Muscle layer of duodenum (tissue), 2 donors: ENCODE measurements at regions not wholly inside any gene's neighbourhood (a gene's known extent, or its start where the extent isn't known, plus 50 kb on each side); places are given as distances from the start of the nearest gene placed in this dataset.

ENCODE experiments used
- H3K27ac ChIP-seq: one replicate; pipeline ENCODE4 v1.7.0; 2013; ENCODE audit warnings: mild to moderate bottlenecking, low read length
- H3K27me3 ChIP-seq: one replicate; pipeline ENCODE4 v1.7.0; 2013; ENCODE audit warnings: low read depth, mild to moderate bottlenecking, control low read depth, low read length
- H3K36me3 ChIP-seq, 2 donors: one replicate each; pipeline ENCODE4 v1.7.0; 2013; ENCODE audit warnings: low read length in 2 of 2, control low read depth in 1 of 2, mild to moderate bottlenecking in 1 of 2; ENCODE audit not compliant: insufficient read depth in 2 of 2, control insufficient read depth in 1 of 2
- H3K4me1 ChIP-seq, 2 donors: one replicate each; pipeline ENCODE4 v1.7.0; 2013; ENCODE audit warnings: low read length in 2 of 2, mild to moderate bottlenecking in 2 of 2, control low read depth in 1 of 2, moderate library complexity in 1 of 2; ENCODE audit not compliant: insufficient read depth in 2 of 2, control insufficient read depth in 1 of 2
- H3K4me3 ChIP-seq, 2 donors: one replicate each; pipeline ENCODE4 v1.7.0; 2013; ENCODE audit warnings: low read length in 2 of 2, low read depth in 1 of 2, mild to moderate bottlenecking in 1 of 2
- H3K9me3 ChIP-seq, 2 donors: one replicate each; pipeline ENCODE4 v1.7.0; 2013; ENCODE audit warnings: low read length in 2 of 2, control low read depth in 1 of 2, mild to moderate bottlenecking in 1 of 2; ENCODE audit not compliant: control insufficient read depth in 1 of 2
- donor health status: healthy.

DNA sequence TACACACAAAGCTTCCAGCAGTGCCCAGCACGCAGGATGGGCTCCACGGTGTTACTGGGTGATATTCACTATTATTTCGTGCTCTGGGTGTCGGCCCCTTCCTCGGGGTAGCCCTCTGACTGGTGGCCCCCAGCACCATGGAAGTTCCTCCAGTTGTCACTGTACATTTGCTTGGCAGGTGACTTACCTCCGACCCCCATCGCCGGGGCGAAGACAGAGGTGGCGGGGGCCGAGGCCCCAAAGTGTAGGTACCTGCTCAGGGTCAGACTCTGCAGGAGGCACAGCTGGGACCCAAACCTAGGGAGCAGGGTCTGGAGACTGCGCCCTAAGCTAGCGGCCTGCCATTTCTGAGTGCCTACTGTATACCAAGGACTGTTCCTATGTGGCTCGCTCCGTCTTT, 98.9 kb downstream of the RFLNA start:
- H3K27me3 ChIP-seq = no peaks in the 10 kb centered on the region
- H3K4me1 ChIP-seq = peaks cover 36 to 90% of the 10 kb centered on the region in 2 donors
- peaks cover 13 to 21% of the 10 kb centered on the region in 2 donors for H3K36me3 ChIP-seq
- peak overlapping the region; percentile 73 for H3K27ac ChIP-seq
- no peak overlapping the region for H3K4me3 ChIP-seq
- no peaks in the 10 kb centered on the region for H3K9me3 ChIP-seq

DNA sequence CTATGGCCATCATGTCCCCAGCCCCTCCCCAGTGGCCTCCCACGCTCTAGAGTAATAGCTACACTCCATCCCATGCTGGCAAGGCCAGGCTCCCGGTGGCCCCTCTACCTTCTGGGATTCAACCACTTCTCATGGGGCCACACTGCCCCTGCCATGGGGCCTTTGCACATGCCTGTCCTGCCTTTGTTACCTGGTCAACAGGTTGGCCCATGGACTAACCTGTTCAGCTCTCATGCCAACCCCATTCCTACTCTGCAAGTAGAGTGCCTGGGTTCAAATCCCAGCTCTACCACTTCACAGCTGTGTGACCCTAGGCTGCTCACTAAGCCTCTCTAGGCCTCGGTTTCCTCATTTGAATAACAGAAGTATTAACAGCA, 98.5 kb downstream of the RFLNA start:
- Histone ChIP-seq H3K36me3 (peaks cover 13 to 21% of the 10 kb centered on the region in 2 donors), H3K27me3 (no peaks in the 10 kb centered on the region), H3K4me3 (no peak overlapping the region), H3K4me1 (peaks cover 37 to 87% of the 10 kb centered on the region in 2 donors), H3K27ac (peak overlapping the region; percentile 73), H3K9me3 (no peaks in the 10 kb centered on the region)

- Histone ChIP-seq H3K36me3 (peaks cover 13 to 16% of the 10 kb centered on the region in 2 donors), H3K4me3 (no peak overlapping the region), H3K4me1 (peaks cover 39 to 87% of the 10 kb centered on the region in 2 donors), H3K27me3 (no peaks in the 10 kb centered on the region), H3K9me3 (no peaks in the 10 kb centered on the region), H3K27ac (peak overlapping the region; percentile 73)
Observed at GRCh38 chr12:124392667-124393413, 97.9 kb downstream of the RFLNA start.

DNA sequence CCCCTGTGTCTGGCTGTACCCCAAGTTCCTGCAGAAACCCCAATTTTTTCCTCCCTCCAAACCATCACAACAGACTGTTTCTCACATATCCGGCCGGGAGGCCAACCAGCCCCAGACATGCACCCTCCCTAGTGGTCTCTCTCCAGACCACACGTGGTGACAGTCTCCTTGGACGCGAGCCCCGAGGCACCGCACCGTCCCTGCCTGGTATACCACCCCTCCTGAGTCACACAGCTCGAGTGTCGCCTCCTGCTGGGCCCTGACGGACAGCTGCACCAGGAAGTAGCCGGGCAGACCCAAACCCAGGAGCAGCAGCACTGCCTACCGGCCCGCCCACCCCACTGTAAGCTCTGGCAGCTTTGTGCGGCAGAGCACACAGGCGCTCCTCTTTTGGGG, 97.4 kb downstream of the RFLNA start:
- H3K4me3 ChIP-seq = no peak overlapping the region
- H3K36me3 ChIP-seq = peaks cover 11 to 13% of the 10 kb centered on the region in 2 donors
- no peaks in the 10 kb centered on the region for H3K27me3 ChIP-seq
- peaks cover 39 to 87% of the 10 kb centered on the region in 2 donors for H3K4me1 ChIP-seq
- no peaks in the 10 kb centered on the region for H3K9me3 ChIP-seq
- no peak overlapping the region for H3K27ac ChIP-seq

DNA sequence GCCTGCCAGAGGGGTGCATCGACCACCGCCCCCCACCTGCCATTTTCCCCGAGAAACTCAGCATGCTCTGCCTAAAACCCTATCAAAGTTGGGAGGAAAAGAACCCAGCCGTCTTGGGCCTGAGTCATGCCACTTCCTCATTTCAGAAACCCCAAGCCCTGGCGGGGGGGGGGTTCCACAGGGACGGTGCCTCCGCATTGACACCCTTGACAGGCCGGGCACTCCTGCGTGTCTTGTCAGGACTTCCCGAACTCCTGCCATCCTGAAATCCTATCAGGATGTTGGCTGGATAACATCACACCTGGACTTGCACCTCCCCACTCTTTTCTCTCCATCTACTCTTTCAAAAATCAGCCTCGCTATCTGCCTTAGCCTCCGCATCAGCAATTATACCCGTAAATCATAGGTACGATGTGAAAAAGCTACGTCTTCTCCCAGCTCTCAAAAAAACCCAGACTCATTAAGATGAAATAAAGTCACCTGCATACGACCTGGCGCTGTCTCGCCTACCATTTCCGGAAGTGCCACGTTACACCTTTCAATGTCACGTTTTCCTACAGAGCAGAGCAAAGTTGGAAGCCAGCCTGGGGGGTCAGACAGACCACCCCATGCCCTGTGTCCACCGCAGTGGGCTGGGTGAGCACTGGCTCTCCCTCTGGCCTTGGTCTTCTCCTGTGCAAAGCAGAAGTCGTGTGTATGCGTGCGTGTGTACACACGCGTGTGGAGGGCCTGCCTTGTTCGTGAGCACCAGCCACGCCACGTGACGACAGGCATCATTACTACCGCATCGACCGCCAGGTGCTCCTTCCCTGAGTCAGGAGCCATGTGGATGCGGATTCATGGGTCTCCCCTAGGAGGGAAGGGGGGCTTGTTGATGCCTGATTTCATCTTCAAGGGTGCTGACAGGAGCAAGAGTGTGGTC, 96.7 kb downstream of the RFLNA start:
- peaks cover 39 to 84% of the 10 kb centered on the region in 2 donors for H3K4me1 ChIP-seq
- peak overlapping the region; percentile 48 for H3K27ac ChIP-seq
- peaks cover 11 to 13% of the 10 kb centered on the region in 2 donors for H3K36me3 ChIP-seq
- H3K9me3 ChIP-seq = no peaks in the 10 kb centered on the region
- H3K4me3 ChIP-seq = peak overlapping the region in 1 of 2 donors; percentile 21
- H3K27me3 ChIP-seq = no peaks in the 10 kb centered on the region

GRCh38 chr12:124390442-124391097, 95.7 kb downstream of the RFLNA start:
- Histone ChIP-seq H3K36me3 (peaks cover 9 to 17% of the 10 kb centered on the region in 2 donors), H3K9me3 (no peaks in the 10 kb centered on the region), H3K27ac (no peak overlapping the region), H3K27me3 (no peaks in the 10 kb centered on the region), H3K4me3 (peak overlapping the region in 1 of 2 donors; percentile 21), H3K4me1 (peaks cover 33 to 83% of the 10 kb centered on the region in 2 donors)

DNA sequence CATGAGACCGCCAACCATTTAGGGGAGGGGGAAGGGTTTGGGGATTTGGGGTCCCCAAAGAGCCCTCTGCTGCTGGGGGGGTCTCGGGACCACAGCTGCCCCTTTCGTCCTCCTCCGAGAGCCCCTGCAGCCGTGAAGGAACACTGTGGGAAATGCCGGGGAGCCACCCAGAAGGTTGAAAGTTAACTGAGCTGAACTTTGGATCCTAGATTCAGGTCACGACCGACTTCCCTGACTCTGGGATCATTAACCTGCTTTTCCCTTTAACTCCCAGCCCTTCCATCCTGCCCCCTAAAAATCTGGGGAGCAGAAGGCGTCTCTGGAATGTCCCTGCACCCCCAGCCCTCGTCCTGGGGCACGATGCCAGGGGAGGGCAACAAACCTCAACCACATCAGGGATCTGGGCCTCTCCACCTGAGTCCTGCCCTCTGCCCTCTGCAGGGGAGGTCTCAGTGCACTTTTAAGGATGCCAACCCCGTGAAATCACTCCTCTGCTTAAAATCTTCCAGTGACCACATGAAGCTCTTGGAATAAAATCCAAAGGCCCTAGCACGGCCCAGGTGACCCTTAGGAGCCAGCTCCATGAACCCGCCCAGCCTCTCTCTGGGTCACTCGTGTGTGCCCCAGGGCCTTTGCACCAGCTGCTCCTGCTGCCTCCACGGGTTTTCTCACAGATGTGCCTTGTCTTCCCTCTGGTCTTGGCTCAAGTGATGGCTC, 95.0 kb downstream of the RFLNA start:
- Histone ChIP-seq H3K4me1 (peaks cover 32 to 76% of the 10 kb centered on the region in 2 donors), H3K4me3 (peak overlapping the region; percentile 21 to 62), H3K27ac (peak overlapping the region; percentile 23), H3K27me3 (no peaks in the 10 kb centered on the region), H3K36me3 (peaks cover 14 to 19% of the 10 kb centered on the region in 2 donors), H3K9me3 (no peaks in the 10 kb centered on the region)

- Histone ChIP-seq H3K9me3 (no peaks in the 10 kb centered on the region), H3K4me3 (peak overlapping the region; percentile 42 to 62), H3K27ac (peak overlapping the region; percentile 23), H3K36me3 (peaks cover 12 to 20% of the 10 kb centered on the region in 2 donors), H3K4me1 (peaks cover 27 to 70% of the 10 kb centered on the region in 2 donors), H3K27me3 (no peaks in the 10 kb centered on the region)
Observed at GRCh38 chr12:124389138-124389724, 94.3 kb downstream of the RFLNA start.

GRCh38 chr12:124388679-124389137, 93.8 kb downstream of the RFLNA start:
- Histone ChIP-seq H3K4me3 (peak overlapping the region; percentile 50 to 62), H3K27me3 (no peaks in the 10 kb centered on the region), H3K36me3 (peaks cover 11 to 22% of the 10 kb centered on the region in 2 donors), H3K27ac (peak overlapping the region; percentile 60), H3K4me1 (peaks cover 22 to 67% of the 10 kb centered on the region in 2 donors), H3K9me3 (no peaks in the 10 kb centered on the region)

GRCh38 chr12:124388038-124388671, 93.3 kb downstream of the RFLNA start:
- Histone ChIP-seq H3K9me3 (no peaks in the 10 kb centered on the region), H3K27me3 (no peaks in the 10 kb centered on the region), H3K27ac (peak overlapping the region; percentile 60), H3K4me1 (peaks cover 16 to 62% of the 10 kb centered on the region in 2 donors), H3K4me3 (peak overlapping the region; percentile 50 to 62), H3K36me3 (peaks cover 16 to 25% of the 10 kb centered on the region in 2 donors)
